Caco-2 (cell line): ENCODE measurements at regions not wholly inside any gene's neighbourhood (a gene's known extent, or its start where the extent isn't known, plus 50 kb on each side); places are given as distances from the start of the nearest gene placed in this dataset.

Experiments
- BruUV-seq: library from RNA; stranded (reverse); fragments of 400-500 nt; replicated peaks from 2 replicates; lab custom pipeline; 2021; lab: Mats Ljungman, UMichigan
- CTCF ChIA-PET: fragments of 300-600 bp; sonication (Branson Sonifier 250); formaldehyde crosslinking; loops from one replicate; lab custom pipeline; 2022; ENCODE audit warnings: antibody characterized with exemption; lab: Charles Lee
- POLR2A ChIA-PET: fragments of 300-600 bp; sonication (Branson Sonifier 250); formaldehyde crosslinking; loops from one replicate; lab custom pipeline; 2022; ENCODE audit warnings: antibody characterized with exemption; lab: Charles Lee
- DNase-seq, 2 experiments: peaks; one replicate each; pipeline versions ENCODE4 v3.0.0 to v3.0.0-alpha.2; 2020 to 2022
- H3K27me3 ChIP-seq: replicated peaks from 2 replicates; pipeline ENCODE4 v1.6.0; 2011; ENCODE audit warnings: low read length; ENCODE audit not compliant: control insufficient read depth, insufficient read depth
- H3K36me3 ChIP-seq: 2 replicates; pipeline ENCODE4 v1.5.1; 2011; ENCODE audit warnings: low read length; ENCODE audit not compliant: control insufficient read depth, insufficient read depth
- H3K4me1 ChIP-seq: fragments of 250-450 bp; sonication (Bioruptor Pico); 2 replicates; pipeline ENCODE4 v1.5.1; 2020; ENCODE audit warnings: mild to moderate bottlenecking
- H3K4me3 ChIP-seq: 2 replicates; pipeline ENCODE4 v1.5.1; 2011; ENCODE audit warnings: low read depth, mild to moderate bottlenecking, control low read depth, low read length
- H3K9me3 ChIP-seq: fragments of 250-450 bp; sonication (Bioruptor Pico); 2 replicates; pipeline ENCODE4 v1.5.1; 2020; ENCODE audit warnings: mild to moderate bottlenecking, moderate library complexity
- H3K27ac Mint-ChIP-seq: one replicate; pipeline ENCODE4 v1.8.0; 2022; ENCODE audit warnings: mixed read lengths; ENCODE audit not compliant: unreplicated experiment
- H3K27me3 Mint-ChIP-seq: one replicate; pipeline ENCODE4 v1.8.0; 2022; ENCODE audit warnings: mixed read lengths; ENCODE audit not compliant: insufficient read depth, unreplicated experiment
- H3K36me3 Mint-ChIP-seq: one replicate; pipeline ENCODE4 v1.8.0; 2022; ENCODE audit warnings: mild to moderate bottlenecking, mixed read lengths; ENCODE audit not compliant: insufficient read depth, unreplicated experiment
- H3K4me1 Mint-ChIP-seq: one replicate; pipeline ENCODE4 v1.8.0; 2022; ENCODE audit warnings: low read depth, mixed read lengths; ENCODE audit not compliant: unreplicated experiment
- H3K4me3 Mint-ChIP-seq: one replicate; pipeline ENCODE4 v1.8.0; 2022; ENCODE audit warnings: mild to moderate bottlenecking, moderate library complexity, mixed read lengths; ENCODE audit not compliant: unreplicated experiment
- H3K9me3 Mint-ChIP-seq: one replicate; pipeline ENCODE4 v1.8.0; 2022; ENCODE audit warnings: mixed read lengths; ENCODE audit not compliant: unreplicated experiment
- CTCF ChIP-seq, 2 experiments: fragments of 200-600 bp in 1 of 2; IDR thresholded peaks; 1 replicate in 1 of 2; 2 replicates in 1 of 2; pipeline versions ENCODE4 v1.5.1 to v1.8.0; 2011 to 2022; ENCODE audit warnings: antibody characterized with exemption in 1 of 2, control low read depth in 1 of 2, inconsistent platforms in 1 of 2, low read depth in 1 of 2, low read length in 1 of 2, mild to moderate bottlenecking in 1 of 2, moderate library complexity in 1 of 2; ENCODE audit not compliant: insufficient read depth in 1 of 2, severe bottlenecking in 1 of 2, unreplicated experiment in 1 of 2
- intact Hi-C: fragments of 100-400 bp; cut with micrococcal nuclease; formaldehyde crosslinking; loops from one replicate; pipeline ENCODE4 v1.10.0; 2022; ENCODE audit not compliant: unreplicated experiment

GRCh38 chr5:13529300-13529699 is 415.2 kb downstream of the DNAH5 start:
- no peak overlapping the region for H3K27ac Mint-ChIP-seq
- H3K4me3 Mint-ChIP-seq = no peak overlapping the region
- ChIA-PET POLR2A (no interaction called here), CTCF (no interaction called here)
- Histone ChIP-seq H3K27me3 (no peaks in the 10 kb centered on the region), H3K36me3 (no peaks in the 10 kb centered on the region), H3K4me1 (peaks cover 12% of the 10 kb centered on the region), H3K9me3 (peaks cover 5% of the 10 kb centered on the region; the same call in 1 of the 2 replicates), H3K4me3 (no peak overlapping the region)
- H3K27me3 Mint-ChIP-seq = no peaks in the 10 kb centered on the region
- no peak for DNase-seq
- no TSS peak for BruUV-seq
- TF ChIP-seq CTCF (IDR thresholded peaks at IDR 0.05; ENCODE audit: insufficient read depth in 1 of 2, low read depth in 1 of 2, low read length in 1 of 2, severe bottlenecking in 1 of 2, unreplicated experiment in 1 of 2) = no peak
- intact Hi-C loops = no loop called here
- H3K36me3 Mint-ChIP-seq = no peaks in the 10 kb centered on the region
- peaks cover 15% of the 10 kb centered on the region for H3K4me1 Mint-ChIP-seq
- no peaks in the 10 kb centered on the region for H3K9me3 Mint-ChIP-seq

GRCh38 chr5:13524936-13525335 is 419.6 kb downstream of the DNAH5 start:
- BruUV-seq = no TSS peak
- Histone ChIP-seq H3K9me3 (peaks cover 8% of the 10 kb centered on the region; the same call in 1 of the 2 replicates), H3K27me3 (no peaks in the 10 kb centered on the region), H3K4me3 (no peak overlapping the region), H3K36me3 (no peaks in the 10 kb centered on the region; the same call in 1 of the 2 replicates), H3K4me1 (peaks cover 15% of the 10 kb centered on the region)
- intact Hi-C loops = loop anchor here (1.0 to 2.0 kb wide), 2 partner anchors 15 to 42 kb away; no protein-coding TSS in a partner anchor
- Mint-ChIP-seq H3K9me3 (no peaks in the 10 kb centered on the region), H3K36me3 (no peaks in the 10 kb centered on the region), H3K4me1 (peaks cover 8% of the 10 kb centered on the region), H3K4me3 (no peak overlapping the region), H3K27ac (no peak overlapping the region), H3K27me3 (no peaks in the 10 kb centered on the region)
- DNase-seq = peak; percentile 45 to 58
- ChIA-PET CTCF (no interaction called here), POLR2A (no interaction called here)
- TF ChIP-seq CTCF (IDR thresholded peaks at IDR 0.05; ENCODE audit: insufficient read depth in 1 of 2, low read depth in 1 of 2, low read length in 1 of 2, severe bottlenecking in 1 of 2, unreplicated experiment in 1 of 2) = no peak

GRCh38 chr5:13519131-13519530 is 425.4 kb downstream of the DNAH5 start:
- Mint-ChIP-seq H3K36me3 (no peaks in the 10 kb centered on the region), H3K27ac (no peak overlapping the region), H3K4me3 (no peak overlapping the region), H3K4me1 (no peaks in the 10 kb centered on the region), H3K9me3 (no peaks in the 10 kb centered on the region), H3K27me3 (no peaks in the 10 kb centered on the region)
- CTCF ChIA-PET = no interaction called here
- no peaks in the 10 kb centered on the region; the same call in 1 of the 2 replicates for H3K36me3 ChIP-seq
- H3K9me3 ChIP-seq = peaks cover under 1% of the 10 kb centered on the region; the same call in 1 of the 2 replicates
- intact Hi-C loops = no loop called here
- peaks cover under 1% of the 10 kb centered on the region for H3K4me1 ChIP-seq
- no peak for DNase-seq
- H3K4me3 ChIP-seq = no peak overlapping the region
- TF ChIP-seq CTCF (IDR thresholded peaks at IDR 0.05; ENCODE audit: insufficient read depth in 1 of 2, low read depth in 1 of 2, low read length in 1 of 2, severe bottlenecking in 1 of 2, unreplicated experiment in 1 of 2) = no peak
- POLR2A ChIA-PET = no interaction called here
- no peaks in the 10 kb centered on the region for H3K27me3 ChIP-seq
- BruUV-seq = no TSS peak
